SU-DHL-6 (cell line): ENCODE measurements at regions not wholly inside any gene's neighbourhood (a gene's known extent, or its start where the extent isn't known, plus 50 kb on each side); places are given as distances from the start of the nearest gene placed in this dataset.

Source experiments
- H2AFZ ChIP-seq: fragments of 200-600 bp; sonication (generic); 2 replicates; pipeline ENCODE4 v1.6.1; 2014; ENCODE audit warnings: low read depth, mild to moderate bottlenecking, moderate library complexity, mixed read lengths, antibody characterized with exemption, low read length; ENCODE audit not compliant: severe bottlenecking
- H3F3A ChIP-seq: fragments of 200-600 bp; shearing (Covaris generic); 2 replicates; pipeline ENCODE4 v1.6.0; 2016; ENCODE audit warnings: antibody characterized with exemption, mild to moderate bottlenecking; ENCODE audit not compliant: insufficient read depth
- H3K27ac ChIP-seq: fragments of 200-600 bp; sonication (generic); 2 replicates; pipeline ENCODE4 v1.5.1; 2016; ENCODE audit warnings: low read depth, mild to moderate bottlenecking, low read length, moderate library complexity, mixed read lengths
- H3K27me3 ChIP-seq: fragments of 200-600 bp; sonication (generic), shearing (Covaris generic); 2 replicates; pipeline ENCODE4 v1.6.0; 2014; ENCODE audit warnings: mild to moderate bottlenecking, low read length
- H3K36me3 ChIP-seq: fragments of 200-600 bp; sonication (generic); 2 replicates; pipeline ENCODE4 v1.6.1; 2014; ENCODE audit warnings: mild to moderate bottlenecking, low read length, mixed read lengths
- H3K4me2 ChIP-seq: fragments of 300-600, 200-600 bp; shearing (Covaris generic), sonication (generic); 2 replicates; pipeline ENCODE4 v1.6.0; 2014; ENCODE audit warnings: low read length, low read depth, mild to moderate bottlenecking; ENCODE audit not compliant: poor library complexity, severe bottlenecking
- H3K4me3 ChIP-seq: fragments of 200-600 bp; sonication (generic); 2 replicates; pipeline ENCODE4 v1.5.1; 2014; ENCODE audit warnings: antibody characterized with exemption, low read length, mild to moderate bottlenecking, mixed read lengths; ENCODE audit not compliant: insufficient read depth, poor library complexity, severe bottlenecking
- H3K79me2 ChIP-seq: fragments of 200-600 bp; sonication (generic); 2 replicates; pipeline ENCODE4 v1.6.1; 2014; ENCODE audit warnings: mild to moderate bottlenecking, low read length, moderate library complexity; ENCODE audit not compliant: insufficient read depth
- H3K9ac ChIP-seq: fragments of 200-600 bp; sonication (generic); 2 replicates; pipeline ENCODE4 v1.7.0; 2014; ENCODE audit warnings: mild to moderate bottlenecking, low read length
- H3K9me2 ChIP-seq: fragments of 200-600 bp; sonication (generic); replicated peaks from 2 replicates; pipeline ENCODE4 v1.6.1; 2014; ENCODE audit warnings: low read length; ENCODE audit not compliant: insufficient read depth
- H3K9me3 ChIP-seq: fragments of 200-600 bp; sonication (generic); 2 replicates; pipeline ENCODE4 v1.6.1; 2014; ENCODE audit warnings: low read length, mixed read lengths; ENCODE audit not compliant: insufficient read depth
- H4K20me1 ChIP-seq: fragments of 200-600 bp; sonication (generic); 2 replicates; pipeline ENCODE4 v1.6.1; 2014; ENCODE audit warnings: low read depth, mild to moderate bottlenecking, antibody characterized with exemption, low read length, moderate library complexity, mixed read lengths
- CTCF ChIP-seq: fragments of 200-600 bp; sonication (generic); IDR thresholded peaks from one replicate; pipeline ENCODE4 v1.5.1; 2017; ENCODE audit warnings: antibody characterized with exemption, mild to moderate bottlenecking, low read length, moderate library complexity; ENCODE audit not compliant: insufficient read depth, poor library complexity, severe bottlenecking
- EZH2phosphoT487 ChIP-seq: fragments of 200-600 bp; sonication (generic), shearing (Covaris generic); conservative IDR thresholded peaks from 2 replicates; pipeline ENCODE4 v1.6.1; 2018; ENCODE audit warnings: mild to moderate bottlenecking, antibody characterized with exemption, low read length, moderate library complexity, mixed read lengths

- Histone ChIP-seq H3K4me3 (no peak overlapping the region), H2AFZ (no peak overlapping the region), H3K79me2 (no peaks in the 10 kb centered on the region), H3K36me3 (no peaks in the 10 kb centered on the region), H3K27ac (no peak overlapping the region), H3K9me3 (no peaks in the 10 kb centered on the region), H3F3A (no peaks in the 10 kb centered on the region), H3K9ac (no peak overlapping the region), H3K27me3 (no peaks in the 10 kb centered on the region), H3K9me2 (no peaks in the 10 kb centered on the region), H4K20me1 (no peaks in the 10 kb centered on the region), H3K4me2 (no peak overlapping the region)
- TF ChIP-seq CTCF (no peak), EZH2phosphoT487 (no peak)
Observed at GRCh38 chr5:26034813-26035212, 1003.6 kb downstream of the CDH9 start.

- no peaks in the 10 kb centered on the region for H3K27me3 ChIP-seq
Observed at GRCh38 chr5:26031481-26031880, 1006.9 kb downstream of the CDH9 start.

GRCh38 chr5:26026044-26026443 lies 1012.3 kb downstream of the CDH9 start:
- H4K20me1 ChIP-seq = no peaks in the 10 kb centered on the region
- H3K79me2 ChIP-seq = no peaks in the 10 kb centered on the region
- H3F3A ChIP-seq = no peaks in the 10 kb centered on the region
- no peaks in the 10 kb centered on the region for H3K36me3 ChIP-seq
- no peak overlapping the region for H3K4me2 ChIP-seq
- H3K9ac ChIP-seq = no peak overlapping the region
- H3K9me3 ChIP-seq = no peaks in the 10 kb centered on the region
- no peak overlapping the region for H3K27ac ChIP-seq
- H3K4me3 ChIP-seq = no peak overlapping the region
- no peaks in the 10 kb centered on the region for H3K27me3 ChIP-seq
- no peak overlapping the region for H2AFZ ChIP-seq
- TF ChIP-seq EZH2phosphoT487 (no peak), CTCF (no peak)
- H3K9me2 ChIP-seq = no peaks in the 10 kb centered on the region

More at GRCh38 chr5:26031481-26031880, 1006.9 kb downstream of the CDH9 start:
- Histone ChIP-seq H3K4me2 (no peak overlapping the region), H3K36me3 (no peaks in the 10 kb centered on the region), H3K27ac (no peak overlapping the region), H3F3A (no peaks in the 10 kb centered on the region), H4K20me1 (no peaks in the 10 kb centered on the region), H3K79me2 (no peaks in the 10 kb centered on the region), H3K9me3 (no peaks in the 10 kb centered on the region), H3K4me3 (no peak overlapping the region), H2AFZ (peak overlapping the region; percentile 32), H3K9ac (no peak overlapping the region), H3K9me2 (no peaks in the 10 kb centered on the region)
- TF ChIP-seq EZH2phosphoT487 = no peak
- TF ChIP-seq CTCF = no peak
